Muscle of leg (tissue), 3 donors: ENCODE measurements at regions not wholly inside any gene's neighbourhood (a gene's known extent, or its start where the extent isn't known, plus 50 kb on each side); places are given as distances from the start of the nearest gene placed in this dataset.
A peak's percentile ranks its signal among the peaks of the same experiment; 100 is the strongest.

Experiments used
- DNase-seq: peaks from one replicate; pipeline ENCODE4 v3.0.0; 2013
- H3K27ac ChIP-seq: one replicate; pipeline ENCODE4 v1.5.1; 2013; ENCODE audit warnings: mild to moderate bottlenecking, low read length, control low read depth
- H3K27me3 ChIP-seq: one replicate; pipeline ENCODE4 v1.6.1; 2013; ENCODE audit warnings: low read length; ENCODE audit not compliant: control insufficient read depth, insufficient read depth
- H3K36me3 ChIP-seq: one replicate; pipeline ENCODE4 v1.6.1; 2013; ENCODE audit warnings: low read length; ENCODE audit not compliant: control insufficient read depth, insufficient read depth
- H3K4me1 ChIP-seq: one replicate; pipeline ENCODE4 v1.6.1; 2013; ENCODE audit warnings: low read length; ENCODE audit not compliant: control insufficient read depth, insufficient read depth
- H3K4me3 ChIP-seq: one replicate; pipeline ENCODE4 v1.5.1; 2013; ENCODE audit warnings: low read length, control low read depth
- H3K9me3 ChIP-seq: replicated peaks from 2 replicates; pipeline ENCODE4 v1.6.1; 2013; ENCODE audit warnings: low read depth, low read length; ENCODE audit not compliant: control insufficient read depth
- WGBS: methylation state at CpG from one replicate; pipeline ENCODE4 v1.1.5; 2013; ENCODE audit warnings: missing lambda C conversion rate; ENCODE audit not compliant: insufficient coverage; 5-methylcytosine and 5-hydroxymethylcytosine counted together

DNA sequence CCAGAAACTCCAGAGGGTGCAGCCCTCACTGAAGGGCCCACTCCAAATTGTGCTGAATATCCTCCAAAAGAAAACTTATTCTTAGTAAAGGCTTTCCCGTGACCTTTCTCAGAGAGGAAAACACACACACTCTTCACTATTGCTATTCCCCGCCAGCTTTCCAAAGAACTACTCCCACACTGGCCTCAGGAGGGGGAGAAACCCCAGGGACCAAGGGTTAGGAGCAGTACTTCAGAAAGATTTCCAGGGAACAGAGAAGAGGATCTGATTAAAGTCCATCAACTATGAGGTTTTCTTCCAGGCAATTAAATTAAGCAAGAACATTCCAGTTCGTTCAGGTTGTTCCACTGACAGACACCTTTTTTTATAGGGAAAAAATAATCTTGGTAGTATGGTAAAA is 150.2 kb downstream of the TTC32 start:
- Histone ChIP-seq H3K4me1 (peaks cover 15% of the 10 kb centered on the region), H3K4me3 (no peak overlapping the region), H3K9me3 (no peaks in the 10 kb centered on the region), H3K27me3 (no peaks in the 10 kb centered on the region), H3K36me3 (no peaks in the 10 kb centered on the region), H3K27ac (no peak overlapping the region)
- WGBS, result no CpG with 5 or more reads among the region's 3 CpGs
- DNase-seq, result no peak

DNA sequence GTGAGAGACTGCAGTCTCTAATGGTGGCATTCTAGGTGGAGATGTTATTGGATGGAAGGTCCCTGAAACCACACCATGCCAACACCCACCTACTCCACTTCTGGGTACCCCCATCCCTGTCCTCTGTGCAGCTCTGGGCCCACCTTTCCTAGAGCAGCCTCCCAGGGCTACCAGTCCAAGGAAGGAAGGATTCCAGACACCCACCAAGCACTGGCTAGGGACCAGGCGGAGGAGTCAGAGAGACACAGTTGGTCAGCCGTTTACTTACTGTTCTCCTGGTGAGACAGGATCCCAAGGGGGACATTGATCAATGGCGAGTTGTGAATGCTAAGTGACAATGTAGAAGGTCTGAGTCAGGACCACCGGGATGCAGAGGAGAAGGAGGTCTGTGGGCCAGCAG is 151.6 kb downstream of the TTC32 start:
- Histone ChIP-seq H3K36me3 (no peaks in the 10 kb centered on the region), H3K27me3 (no peaks in the 10 kb centered on the region), H3K4me1 (peaks cover 15% of the 10 kb centered on the region), H3K4me3 (no peak overlapping the region), H3K9me3 (no peaks in the 10 kb centered on the region), H3K27ac (no peak overlapping the region)
- WGBS, result 79% methylated on average over 4 of the region's 4 CpGs
- DNase-seq, result no peak

GRCh38 chr2:19749507-19749836 is 152.3 kb downstream of the TTC32 start:
- DNase-seq, result no peak
- H3K27me3 ChIP-seq, result no peaks in the 10 kb centered on the region
- 73% methylated on average over 3 of the region's 3 CpGs for WGBS
- peaks cover 10% of the 10 kb centered on the region for H3K4me1 ChIP-seq
- H3K4me3 ChIP-seq, result no peak overlapping the region
- no peaks in the 10 kb centered on the region for H3K9me3 ChIP-seq
- no peaks in the 10 kb centered on the region for H3K36me3 ChIP-seq
- no peak overlapping the region for H3K27ac ChIP-seq

GRCh38 chr2:19748711-19749506 is 152.9 kb downstream of the TTC32 start:
- no peak for DNase-seq
- no peak overlapping the region for H3K4me3 ChIP-seq
- 87% methylated on average over 13 of the region's 16 CpGs for WGBS
- H3K9me3 ChIP-seq, result no peaks in the 10 kb centered on the region
- H3K27ac ChIP-seq, result no peak overlapping the region
- peaks cover 10% of the 10 kb centered on the region for H3K4me1 ChIP-seq
- H3K27me3 ChIP-seq, result no peaks in the 10 kb centered on the region
- H3K36me3 ChIP-seq, result no peaks in the 10 kb centered on the region

DNA sequence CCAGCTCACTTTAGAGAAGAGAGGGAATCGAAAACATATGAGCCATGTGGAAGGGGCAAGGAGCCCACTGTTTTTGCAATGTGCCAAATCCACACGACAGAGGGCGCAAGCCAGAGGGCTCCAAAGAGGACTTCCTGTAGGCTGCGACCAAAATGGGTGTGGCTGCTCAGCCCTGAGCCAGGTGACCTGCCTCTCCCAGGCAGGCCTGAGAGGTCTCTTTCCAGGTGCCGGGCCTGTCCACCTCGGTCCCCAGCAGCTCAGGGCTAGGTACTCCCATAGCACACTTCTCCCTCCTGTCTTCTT is 153.8 kb downstream of the TTC32 start:
- Histone ChIP-seq H3K9me3 (no peaks in the 10 kb centered on the region), H3K36me3 (no peaks in the 10 kb centered on the region), H3K27ac (no peak overlapping the region), H3K4me3 (no peak overlapping the region), H3K4me1 (peaks cover 10% of the 10 kb centered on the region), H3K27me3 (no peaks in the 10 kb centered on the region)
- DNase-seq, result no peak
- 67% methylated on average over 3 of the region's 6 CpGs for WGBS

DNA sequence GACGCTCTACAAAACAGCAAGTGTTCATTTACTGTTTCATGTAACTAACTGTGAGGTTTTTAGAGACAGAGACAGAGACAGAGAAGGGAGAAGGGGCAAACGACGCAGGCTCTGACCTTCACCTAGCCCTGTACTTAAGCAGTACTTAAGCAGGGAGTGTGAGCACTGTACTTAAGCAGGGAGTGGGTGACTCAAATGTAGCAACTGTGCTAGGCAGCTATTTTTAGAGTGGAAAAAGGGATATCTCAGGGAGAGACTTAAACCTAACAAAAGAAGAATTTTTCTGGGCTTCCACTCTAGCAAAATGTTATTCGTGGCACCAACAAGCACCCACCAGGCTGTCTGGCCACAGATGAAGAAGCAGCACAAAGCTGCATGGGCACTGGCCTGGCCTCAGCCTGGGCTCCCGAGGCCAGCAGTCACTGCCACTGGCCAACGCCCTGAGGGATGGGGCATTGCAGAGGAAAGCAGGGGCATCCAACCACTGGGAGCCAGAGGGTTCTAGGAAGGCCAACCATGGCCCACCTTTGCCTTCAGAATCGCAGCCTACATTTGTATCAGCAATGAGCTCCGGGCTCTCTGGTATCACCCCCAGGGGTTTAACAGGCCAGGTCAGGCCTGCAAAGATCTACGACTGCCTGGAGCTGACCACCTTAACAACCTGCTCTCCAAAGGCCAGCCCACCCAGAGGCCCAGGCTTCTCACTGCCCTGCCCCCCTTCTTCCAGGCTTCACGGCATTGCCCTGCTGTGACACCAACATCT is 154.3 kb downstream of the TTC32 start:
- Histone ChIP-seq H3K36me3 (no peaks in the 10 kb centered on the region), H3K27me3 (no peaks in the 10 kb centered on the region), H3K9me3 (no peaks in the 10 kb centered on the region), H3K27ac (no peak overlapping the region), H3K4me3 (no peak overlapping the region), H3K4me1 (peaks cover 10% of the 10 kb centered on the region)
- DNase-seq, result no peak
- WGBS, result 77% methylated on average over 5 of the region's 10 CpGs

- Histone ChIP-seq H3K27ac (no peak overlapping the region), H3K27me3 (no peaks in the 10 kb centered on the region), H3K36me3 (no peaks in the 10 kb centered on the region), H3K9me3 (no peaks in the 10 kb centered on the region), H3K4me1 (peaks cover 10% of the 10 kb centered on the region), H3K4me3 (no peak overlapping the region)
- 55% methylated on average over 12 of the region's 13 CpGs for WGBS
- peak; percentile 54 for DNase-seq
Measured at GRCh38 chr2:19746611-19747309, 155.0 kb downstream of the TTC32 start.

DNA sequence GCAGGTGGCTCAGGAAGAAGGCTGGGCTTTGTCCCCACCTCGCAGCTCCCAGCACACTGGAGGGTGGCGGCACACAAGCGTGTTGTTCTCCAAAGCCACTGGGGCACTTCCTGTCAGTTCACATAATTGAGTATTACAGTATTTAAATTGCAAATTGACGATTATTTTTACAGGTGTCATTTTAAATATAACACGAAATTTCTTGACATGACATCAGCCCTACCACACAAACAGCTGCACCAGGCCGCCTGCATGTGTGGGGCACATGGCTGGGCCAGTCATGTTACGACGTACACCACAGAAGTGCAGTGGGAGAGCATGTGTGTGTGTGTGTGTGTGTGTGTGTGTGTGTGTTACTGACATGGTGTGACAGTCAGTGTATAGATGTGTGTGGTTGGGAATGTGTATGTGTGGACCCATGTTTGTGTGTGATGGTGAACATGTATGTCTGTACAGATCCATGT is 155.6 kb downstream of the TTC32 start:
- peaks cover 8% of the 10 kb centered on the region for H3K4me1 ChIP-seq
- no peaks in the 10 kb centered on the region for H3K27me3 ChIP-seq
- no peaks in the 10 kb centered on the region for H3K9me3 ChIP-seq
- 74% methylated on average over 4 of the region's 8 CpGs for WGBS
- no peaks in the 10 kb centered on the region for H3K36me3 ChIP-seq
- no peak for DNase-seq
- no peak overlapping the region for H3K4me3 ChIP-seq
- no peak overlapping the region for H3K27ac ChIP-seq

DNA sequence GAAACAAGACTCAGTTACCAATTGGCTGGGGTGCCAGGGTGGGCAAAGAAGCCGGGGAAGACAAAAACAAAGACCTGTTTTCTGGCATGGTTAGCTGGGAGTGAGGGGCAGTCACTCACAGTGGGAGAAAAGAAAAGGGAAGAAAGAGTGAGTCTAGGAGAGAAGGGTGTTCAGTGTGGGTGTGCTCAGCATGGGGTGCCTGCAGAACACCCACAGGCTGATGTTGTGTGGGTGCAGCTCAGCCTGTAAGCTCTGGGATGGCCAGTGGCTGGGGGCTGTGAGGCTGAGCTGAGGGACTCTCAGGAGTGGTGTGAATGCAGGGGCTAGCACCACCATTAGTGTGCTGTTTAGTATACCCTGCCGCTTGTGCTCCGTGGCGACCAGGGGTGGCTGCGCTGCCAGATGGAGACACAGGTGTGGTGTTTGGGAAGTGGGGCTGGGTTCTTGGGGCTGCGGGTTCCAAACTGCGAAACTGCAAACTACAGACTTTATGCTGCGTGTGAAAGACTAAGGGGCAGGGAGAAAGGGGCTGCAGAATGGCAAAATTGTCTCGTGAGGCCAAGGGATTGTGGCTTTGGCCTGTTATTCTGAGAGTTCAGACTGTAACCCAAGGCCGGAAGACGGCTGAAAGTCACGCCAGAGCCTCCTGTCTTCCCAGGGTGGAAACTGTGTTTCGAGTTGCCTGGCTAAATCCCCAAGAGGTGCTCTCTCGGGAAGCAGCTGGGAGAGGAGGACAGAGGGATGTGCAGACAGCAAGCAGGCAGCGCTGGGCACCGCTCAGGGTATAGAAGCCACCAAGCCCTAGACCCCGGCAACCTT is 156.3 kb downstream of the TTC32 start:
- peaks cover 7% of the 10 kb centered on the region for H3K4me1 ChIP-seq
- 78% methylated on average over 16 of the region's 17 CpGs for WGBS
- no peak overlapping the region for H3K27ac ChIP-seq
- H3K4me3 ChIP-seq, result no peak overlapping the region
- no peaks in the 10 kb centered on the region for H3K9me3 ChIP-seq
- DNase-seq, result no peak
- H3K36me3 ChIP-seq, result no peaks in the 10 kb centered on the region
- no peaks in the 10 kb centered on the region for H3K27me3 ChIP-seq
